RPMI7951 (cell line): ENCODE measurements at regions not wholly inside any gene's neighbourhood (a gene's known extent, or its start where the extent isn't known, plus 50 kb on each side); places are given as distances from the start of the nearest gene placed in this dataset.
"Not testable (repeated sequence)": the region's sequence is repeated elsewhere in the genome, so short reads cannot be mapped to it uniquely, and the experiment has no call there.

Experiments
- DNase-seq: peaks from one replicate; pipeline ENCODE4 v3.0.0-alpha.2; 2012; ENCODE audit warnings: low read depth

DNA sequence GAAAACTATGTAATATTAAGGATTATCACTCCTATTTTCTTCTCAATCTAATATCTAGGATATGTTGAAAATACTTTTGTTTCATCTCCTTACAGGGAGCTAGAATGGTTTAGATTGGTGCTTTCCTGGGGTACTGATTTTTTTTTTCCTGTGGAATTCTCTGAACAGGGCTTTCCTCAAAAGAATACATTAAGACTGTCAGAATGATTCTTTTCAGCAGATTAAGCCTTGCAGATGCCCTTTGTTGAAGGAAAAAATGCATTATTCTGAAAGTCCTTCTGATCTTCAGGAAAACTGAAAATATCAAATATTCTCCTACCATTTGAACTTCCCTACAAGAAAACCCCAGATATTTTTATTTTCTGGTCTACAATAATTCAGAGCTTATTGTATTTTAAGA is 178.9 kb downstream of the SOX4 start:
- no peak for DNase-seq

DNA sequence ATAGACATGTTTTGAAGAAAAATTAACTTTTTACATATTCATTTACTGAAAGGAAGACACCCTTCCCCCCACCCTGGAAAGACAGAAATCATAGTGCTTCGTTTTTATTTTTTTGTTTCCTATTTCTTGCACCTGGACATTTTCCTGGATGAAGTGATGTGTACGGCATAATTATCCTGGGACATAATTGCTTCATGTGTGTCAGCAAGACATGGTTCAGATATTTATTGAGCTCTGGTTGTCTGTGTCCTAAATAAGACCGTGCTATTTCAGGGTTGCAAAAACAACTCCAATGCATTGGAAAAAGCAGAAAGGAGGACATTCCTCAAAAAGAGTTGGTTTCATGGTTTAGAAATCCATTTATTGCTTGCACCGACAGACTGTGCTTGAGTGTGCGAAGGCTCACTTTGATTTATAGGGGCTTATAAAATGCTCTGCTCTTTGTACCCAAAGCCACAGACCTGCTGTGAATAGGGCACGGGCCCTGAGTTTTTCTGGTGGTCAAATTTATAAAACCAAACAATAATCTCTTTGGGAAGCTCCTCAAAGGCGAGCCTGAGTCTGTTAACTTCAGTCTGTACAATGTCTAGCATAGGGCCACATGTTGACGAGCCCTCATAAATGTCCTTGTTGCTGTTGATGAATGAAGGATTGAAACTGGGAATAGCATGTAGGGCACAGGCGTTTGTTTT is 179.5 kb downstream of the SOX4 start:
- no peak for DNase-seq

DNA sequence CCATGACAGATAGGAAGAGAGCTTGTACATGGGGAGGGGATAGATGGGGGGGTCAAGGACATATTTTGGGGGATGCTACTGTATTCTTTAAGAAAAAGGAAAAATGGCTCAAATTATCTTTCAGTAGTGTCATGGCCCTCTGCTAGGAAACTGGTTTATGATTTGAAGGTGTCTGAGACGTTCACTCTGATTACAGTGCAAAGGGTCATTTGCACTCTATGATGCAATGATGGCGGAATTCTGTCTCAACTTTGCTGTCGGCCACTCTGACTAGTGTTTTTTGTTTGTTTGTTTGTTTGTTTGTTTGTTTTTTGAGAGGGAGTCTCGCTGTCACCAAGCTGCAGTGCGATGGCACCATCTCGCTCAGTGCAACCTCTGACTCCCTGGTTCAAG is 180.0 kb downstream of the SOX4 start:
- no peak for DNase-seq

DNA sequence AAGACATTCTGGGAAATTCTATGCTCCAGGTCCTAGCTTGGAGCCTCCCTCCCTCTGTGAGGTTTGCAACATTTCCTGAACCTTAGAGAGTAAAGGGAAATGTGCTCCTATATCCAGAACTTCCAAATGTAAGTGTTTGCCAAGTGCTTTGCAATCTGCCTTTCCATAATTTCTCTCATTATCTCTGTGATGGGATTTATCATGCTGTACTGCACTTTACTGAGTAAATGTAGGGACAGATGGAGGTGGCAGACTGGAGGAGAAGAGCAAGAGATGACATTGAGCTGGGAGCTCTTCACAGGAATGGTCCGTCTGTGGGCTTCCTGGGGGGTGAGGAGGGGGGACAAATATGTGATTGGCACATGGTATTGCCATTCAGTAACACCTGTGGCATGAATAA is 184.3 kb downstream of the SOX4 start:
- no peak for DNase-seq

DNA sequence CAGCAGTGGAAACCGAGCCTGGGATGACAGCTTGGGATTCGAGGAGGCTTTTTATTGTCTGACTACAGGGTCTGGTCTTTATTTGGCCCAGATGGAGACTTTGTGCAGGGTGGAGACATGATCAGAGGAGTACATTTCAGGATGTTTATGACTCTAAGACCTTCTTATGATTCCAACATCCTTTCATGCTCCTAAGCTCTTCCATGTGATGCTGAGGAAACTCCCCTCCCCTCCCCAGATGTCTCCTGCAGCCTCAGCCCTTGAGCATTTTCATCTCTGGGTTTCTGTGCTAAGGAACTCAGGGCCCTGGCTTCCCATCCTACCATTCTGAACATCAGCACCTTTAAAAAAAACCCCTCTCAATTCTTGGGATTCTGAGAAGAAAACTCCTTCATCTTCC is 186.6 kb downstream of the SOX4 start:
- DNase-seq: no peak

DNA sequence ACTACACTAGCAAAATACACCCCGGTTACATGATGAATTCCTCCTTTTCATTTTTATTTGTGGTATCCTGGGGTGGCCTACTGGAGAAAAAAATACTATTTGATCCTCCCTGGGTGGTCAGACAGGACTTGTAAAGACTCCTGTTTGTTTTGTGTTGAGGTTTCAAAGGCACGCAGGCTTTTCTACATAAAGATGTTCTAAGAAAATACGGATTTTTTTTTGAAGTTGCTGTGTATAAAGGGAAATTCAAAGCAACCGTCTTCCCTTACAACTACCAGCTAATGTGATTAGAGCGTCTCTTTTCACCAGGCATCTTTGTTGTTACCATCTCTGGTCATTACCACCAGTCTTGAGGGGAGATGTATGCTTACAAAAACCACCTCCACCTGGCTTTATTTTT is 187.1 kb downstream of the SOX4 start:
- no peak for DNase-seq

DNA sequence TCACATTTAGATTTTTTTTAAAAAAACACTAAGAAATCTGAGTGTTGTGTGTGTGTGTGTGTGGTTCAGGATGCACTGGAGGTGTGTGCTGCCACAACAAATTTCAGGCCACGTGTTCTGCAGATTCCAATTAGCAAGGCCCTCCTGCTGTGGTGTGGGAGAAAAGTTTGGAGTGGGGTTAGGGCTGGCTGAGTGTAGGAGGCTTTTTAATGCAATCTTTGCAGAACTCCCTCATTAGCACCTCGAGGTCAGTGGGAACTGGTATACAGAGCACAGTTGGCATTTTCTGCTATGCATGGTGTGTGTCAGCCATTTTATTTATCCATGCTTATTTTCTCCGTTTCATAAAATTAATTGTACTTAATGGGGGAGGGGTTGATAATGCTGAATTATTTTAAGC is 187.6 kb downstream of the SOX4 start:
- no peak for DNase-seq

DNA sequence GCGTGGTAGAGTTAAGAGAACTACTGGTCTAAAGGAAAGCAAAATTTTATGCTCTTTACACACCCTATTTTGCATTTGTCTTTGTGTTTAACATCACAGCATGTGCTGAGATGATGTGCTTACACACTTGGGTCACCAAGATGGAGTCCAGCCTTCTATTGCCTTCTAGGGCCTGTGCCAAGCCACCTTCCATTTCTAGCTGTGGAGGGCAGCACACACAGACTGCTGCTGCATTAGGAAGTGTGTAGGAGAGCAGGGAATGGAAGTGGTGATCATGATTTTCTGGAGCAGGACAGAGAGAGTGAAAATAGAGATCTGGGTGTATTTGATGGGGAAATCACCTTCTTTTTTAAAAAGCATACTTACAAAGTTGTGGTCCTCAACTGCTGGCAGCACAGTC is 191.6 kb downstream of the SOX4 start:
- no peak for DNase-seq

DNA sequence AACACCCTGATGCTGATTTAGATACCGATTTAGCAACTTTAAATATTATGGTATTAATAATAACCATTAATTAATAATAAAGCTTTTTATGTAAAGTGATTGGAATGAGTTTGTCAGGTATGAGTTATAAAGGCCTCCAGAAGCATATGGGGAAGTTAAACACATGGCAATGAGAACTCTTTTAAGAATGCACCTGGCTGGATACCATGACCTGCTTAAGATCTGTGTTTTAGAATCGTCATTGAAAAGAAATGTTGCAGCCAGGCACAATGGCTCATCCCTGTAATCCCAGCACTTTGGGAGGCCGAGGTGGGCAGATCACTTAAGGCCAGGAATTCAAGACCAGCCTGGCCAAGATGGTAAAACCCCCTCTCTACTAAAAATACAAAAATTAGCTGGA is 197.5 kb downstream of the SOX4 start:
- DNase-seq: no peak

DNA sequence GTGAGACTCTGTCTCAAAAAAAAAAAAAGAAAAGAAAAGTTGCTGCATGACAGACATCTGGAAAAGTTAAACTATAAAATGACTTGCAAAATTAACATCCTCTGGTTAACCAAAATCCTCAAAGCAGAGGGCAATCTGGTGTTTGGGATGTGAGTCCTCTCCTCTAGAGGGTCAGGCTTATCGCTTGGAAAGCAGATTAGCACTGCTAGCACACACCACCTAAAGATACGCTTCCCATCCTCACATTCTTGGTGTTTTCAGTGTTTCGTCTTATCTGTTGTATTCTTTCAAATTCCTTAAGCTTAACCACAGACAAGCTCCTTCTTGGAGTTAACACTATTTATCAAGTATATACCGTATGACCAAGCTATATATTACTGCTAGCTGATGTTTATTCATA is 198.0 kb downstream of the SOX4 start:
- DNase-seq: no peak

DNA sequence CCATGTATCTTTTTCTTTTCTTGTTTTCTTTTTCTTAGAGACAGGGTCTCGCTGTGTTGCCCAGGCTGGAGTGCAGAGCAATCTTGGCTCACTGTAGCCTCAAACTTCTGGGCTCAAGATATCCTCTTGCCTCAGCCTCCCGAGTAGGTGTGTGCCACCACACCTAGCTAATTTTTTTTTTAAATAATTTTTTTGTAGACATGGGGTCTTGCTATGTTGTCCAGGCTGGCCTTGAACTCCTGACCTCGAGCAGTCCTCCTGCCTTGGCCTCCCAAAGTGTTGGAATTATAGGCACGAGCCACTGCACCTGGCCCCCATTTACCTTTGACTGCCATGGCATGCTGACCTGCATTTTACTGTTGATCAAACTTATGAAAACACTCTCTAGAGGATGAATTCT is 198.6 kb downstream of the SOX4 start:
- no peak for DNase-seq

DNA sequence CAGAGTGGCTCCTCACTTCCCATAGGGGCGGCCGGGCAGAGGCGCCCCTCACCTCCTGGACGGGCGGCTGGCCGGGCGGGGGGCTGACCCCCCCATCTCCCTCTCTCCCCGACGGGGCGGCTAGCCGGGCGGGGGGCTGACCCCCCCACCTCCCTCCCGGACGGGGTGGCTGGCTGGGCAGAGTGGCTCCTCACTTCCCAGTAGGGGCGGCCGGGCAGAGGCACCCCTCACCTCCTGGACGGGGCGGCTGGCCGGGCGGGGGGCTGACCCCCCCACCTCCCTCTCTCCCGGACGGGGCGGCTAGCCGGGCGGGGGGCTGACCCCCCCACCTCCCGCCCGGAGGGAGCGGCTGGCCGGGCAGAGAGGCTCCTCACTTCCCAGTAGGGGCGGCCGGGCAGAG is 203.4 kb downstream of the SOX4 start:
- DNase-seq: not testable (repeated sequence)

DNA sequence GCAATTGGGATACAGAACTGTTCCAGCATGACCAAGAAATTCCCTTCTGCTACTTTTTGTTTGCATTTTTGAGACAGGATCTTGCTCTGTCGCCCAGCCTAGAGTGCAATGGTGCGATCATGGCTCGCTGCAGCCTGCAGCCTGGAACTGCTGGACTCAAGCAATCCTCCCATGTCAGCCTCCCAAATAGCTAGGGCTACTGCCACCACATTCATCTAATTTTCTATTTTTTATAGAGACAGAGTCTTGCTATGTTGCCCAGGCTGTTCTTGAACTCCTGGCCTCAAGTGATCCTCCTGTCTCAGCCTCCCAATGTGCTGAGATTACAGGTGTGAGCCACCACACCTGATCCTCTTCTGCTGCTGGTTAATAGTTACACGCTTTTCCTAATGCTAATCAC is 204.9 kb downstream of the SOX4 start:
- no peak for DNase-seq

DNA sequence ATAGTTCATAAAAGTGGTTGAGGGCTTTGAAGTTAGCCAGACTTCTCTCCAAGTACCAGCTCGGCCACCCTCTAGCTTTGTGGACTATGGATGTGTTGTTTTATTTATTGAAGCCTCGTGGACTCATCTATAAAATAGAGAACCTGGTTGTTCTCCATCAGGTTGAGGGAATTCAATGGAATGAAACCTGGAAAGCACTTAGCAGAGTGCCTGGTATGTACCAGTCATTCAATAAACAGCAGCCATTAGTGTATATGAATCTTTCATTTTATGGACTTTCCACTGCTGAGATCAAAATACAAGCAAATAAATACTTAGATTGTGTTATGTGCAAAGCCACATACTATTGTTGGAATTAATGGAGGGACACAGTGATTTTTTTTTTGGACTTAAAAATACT is 206.8 kb downstream of the SOX4 start:
- no peak for DNase-seq

DNA sequence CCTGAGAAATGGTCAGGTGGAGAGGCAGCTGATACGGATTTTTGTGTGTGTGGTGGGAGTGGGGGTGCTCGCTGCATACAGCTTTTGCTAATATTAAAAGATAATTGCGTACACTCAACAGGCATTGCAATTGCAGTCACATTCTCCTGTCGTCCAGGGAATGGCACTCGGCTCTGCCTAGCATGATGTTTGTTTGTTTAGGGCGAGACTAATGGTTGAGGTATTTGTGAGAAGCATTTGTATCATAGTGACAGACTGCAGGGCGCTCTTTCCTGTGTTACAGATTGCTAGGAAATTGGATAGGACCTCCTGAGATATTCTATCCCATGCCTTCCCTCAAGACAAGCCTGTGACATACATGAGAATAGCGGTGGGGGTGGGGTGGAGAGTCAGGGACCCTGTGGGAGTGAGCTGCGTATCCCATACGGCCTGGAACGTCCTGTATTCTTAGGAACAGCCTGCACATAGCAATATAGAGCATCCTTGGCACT is 207.4 kb downstream of the SOX4 start:
- DNase-seq: no peak

DNA sequence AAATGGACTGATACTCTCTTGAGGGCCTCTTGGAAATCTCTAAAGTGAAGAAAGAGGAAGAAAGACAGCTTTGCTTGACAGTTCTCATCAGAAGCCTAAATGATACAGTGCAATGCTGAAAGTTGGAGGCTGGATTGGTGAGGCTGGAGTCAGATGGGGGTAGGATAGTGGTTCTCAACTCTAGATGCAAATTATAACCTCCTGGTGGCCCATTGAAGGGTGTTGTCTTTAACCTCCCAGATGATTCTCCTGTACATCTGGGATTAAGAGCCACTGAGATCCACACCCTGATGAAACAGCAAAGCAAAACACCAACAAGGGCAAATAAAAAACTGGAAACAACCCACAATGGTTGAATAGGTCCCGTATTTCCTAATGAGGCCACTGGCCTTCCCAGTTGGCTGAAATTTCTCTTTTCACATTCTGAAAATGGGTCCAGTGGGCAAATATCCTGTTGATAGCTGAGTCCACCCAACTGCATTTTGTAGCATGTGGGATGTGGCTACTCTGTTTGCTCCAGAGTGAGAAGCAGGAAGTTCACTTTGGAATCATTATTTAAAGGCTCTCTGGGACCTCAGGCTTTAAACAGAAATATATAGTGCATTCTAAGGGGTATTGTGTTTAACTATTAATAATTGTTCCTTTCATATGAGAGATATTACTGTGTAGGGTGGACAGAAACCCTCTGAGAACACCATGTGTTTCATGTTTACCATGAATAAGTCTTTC is 208.1 kb downstream of the SOX4 start:
- no peak for DNase-seq

DNA sequence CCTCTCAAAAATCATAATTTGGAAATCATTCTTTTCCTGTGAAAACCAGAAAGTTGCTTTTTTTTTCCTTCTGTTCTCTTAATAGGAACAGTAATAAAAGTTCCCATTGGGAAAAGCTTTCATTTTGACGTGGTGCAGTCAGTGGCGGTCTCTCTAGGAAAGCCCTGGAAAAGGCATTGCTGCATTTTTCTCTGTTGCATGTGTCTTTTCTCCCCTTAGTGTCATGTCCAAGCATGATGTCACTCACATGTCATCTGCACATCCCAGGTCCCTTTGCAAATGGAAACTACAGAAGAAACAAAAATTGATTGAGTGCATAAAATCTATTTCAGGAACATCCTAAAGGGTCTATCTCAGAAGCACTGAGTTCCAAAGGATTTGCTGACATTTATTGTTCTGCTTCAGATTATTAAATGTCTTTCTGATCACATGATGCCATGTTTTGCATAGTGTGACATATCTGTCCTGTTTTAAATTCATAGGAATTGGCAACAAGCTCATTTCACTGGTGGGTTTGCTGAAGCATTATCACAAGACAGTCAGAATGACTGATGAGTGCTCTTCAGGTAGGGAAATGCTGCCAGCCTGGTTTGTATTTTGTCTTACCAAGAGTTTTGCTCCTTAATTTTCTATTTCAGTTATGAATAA is 208.7 kb downstream of the SOX4 start:
- DNase-seq: no peak

DNA sequence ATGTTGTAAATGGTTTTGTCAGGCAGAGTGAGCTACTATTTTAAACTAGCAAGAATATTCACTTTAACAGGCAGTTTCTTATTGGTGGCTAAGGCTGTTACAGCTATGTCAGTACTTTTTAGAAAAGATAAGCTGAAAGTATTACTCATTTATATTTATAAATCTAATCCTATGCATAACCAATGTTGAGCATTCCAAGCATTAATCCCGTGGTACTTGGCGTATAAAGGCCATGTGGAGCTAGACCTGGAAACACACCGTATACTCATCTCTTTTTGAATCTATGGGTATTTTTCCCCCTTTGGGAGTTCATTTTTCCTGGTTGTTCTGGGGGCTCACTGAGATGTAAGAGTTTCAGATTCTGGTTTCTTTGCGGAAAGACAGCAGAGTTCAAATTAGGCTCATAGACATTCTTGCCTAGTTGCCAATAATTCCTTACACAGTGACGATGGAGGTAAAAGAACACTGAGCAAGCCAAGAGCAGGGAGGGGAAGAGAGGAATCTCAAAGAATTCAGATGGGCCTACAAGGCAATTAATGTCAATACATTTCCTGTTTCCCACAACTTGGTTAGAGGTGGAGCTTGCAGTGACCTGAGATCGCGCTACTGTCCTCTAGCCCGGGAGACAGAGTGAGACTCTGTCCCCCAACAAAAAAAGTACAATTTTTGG is 211.5 kb downstream of the SOX4 start:
- no peak for DNase-seq

DNA sequence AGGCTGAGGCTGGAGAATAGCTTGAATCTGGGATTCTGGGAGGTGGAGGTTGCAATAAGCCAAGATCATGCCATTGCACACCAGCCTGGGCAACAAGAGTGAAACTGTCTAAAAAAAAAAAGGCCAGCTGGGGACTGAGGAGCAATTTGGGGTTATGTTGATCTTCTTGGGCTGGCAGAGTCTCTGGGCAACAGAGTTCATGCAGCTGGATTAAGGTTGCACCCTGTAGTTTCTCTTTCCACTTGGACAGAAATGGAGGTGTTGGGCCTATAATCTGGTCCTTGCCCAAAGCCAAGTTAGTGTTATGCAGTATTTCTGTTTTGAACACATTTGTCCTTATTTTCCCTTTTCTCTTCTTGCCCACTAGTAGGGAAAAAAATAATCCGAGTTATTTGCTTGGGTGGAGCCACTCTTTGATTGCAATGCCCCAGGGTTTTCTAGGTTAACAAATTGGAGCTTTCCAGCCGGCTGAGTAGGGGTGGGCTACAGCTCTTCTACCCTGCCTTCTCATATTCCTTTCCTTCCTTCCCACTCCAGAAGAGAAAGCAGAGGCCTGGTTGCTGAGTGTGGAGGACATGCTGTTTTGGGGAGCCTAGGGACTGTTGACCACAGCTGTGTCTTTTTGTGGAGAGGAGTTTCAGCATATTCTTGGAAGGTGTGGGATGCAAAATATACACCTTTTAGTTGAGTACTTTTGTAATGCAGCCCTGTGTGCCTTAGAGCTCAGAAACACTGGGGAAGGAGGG is 213.9 kb downstream of the SOX4 start:
- no peak for DNase-seq

DNA sequence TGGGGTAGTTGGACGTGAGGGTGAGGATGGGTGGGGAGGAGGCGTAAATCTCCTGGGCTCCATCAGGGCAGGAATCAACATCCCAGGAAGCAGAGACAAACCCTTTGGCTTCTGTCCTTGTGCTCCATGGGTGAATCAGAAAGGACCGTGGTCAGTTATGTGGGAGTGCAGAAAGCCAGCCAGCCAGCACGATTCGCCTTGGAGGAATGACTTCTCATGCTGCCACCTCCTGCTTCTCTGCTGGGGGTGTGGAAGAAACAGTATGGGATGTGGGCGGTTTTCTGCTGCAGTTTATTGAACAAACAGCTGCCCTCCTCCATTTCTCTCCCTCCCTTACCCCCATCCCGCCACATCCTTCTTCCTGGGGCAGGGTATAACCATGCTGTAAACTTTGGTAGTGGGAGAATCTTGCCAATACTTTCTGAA is 214.5 kb downstream of the SOX4 start:
- DNase-seq: peak; percentile 82

DNA sequence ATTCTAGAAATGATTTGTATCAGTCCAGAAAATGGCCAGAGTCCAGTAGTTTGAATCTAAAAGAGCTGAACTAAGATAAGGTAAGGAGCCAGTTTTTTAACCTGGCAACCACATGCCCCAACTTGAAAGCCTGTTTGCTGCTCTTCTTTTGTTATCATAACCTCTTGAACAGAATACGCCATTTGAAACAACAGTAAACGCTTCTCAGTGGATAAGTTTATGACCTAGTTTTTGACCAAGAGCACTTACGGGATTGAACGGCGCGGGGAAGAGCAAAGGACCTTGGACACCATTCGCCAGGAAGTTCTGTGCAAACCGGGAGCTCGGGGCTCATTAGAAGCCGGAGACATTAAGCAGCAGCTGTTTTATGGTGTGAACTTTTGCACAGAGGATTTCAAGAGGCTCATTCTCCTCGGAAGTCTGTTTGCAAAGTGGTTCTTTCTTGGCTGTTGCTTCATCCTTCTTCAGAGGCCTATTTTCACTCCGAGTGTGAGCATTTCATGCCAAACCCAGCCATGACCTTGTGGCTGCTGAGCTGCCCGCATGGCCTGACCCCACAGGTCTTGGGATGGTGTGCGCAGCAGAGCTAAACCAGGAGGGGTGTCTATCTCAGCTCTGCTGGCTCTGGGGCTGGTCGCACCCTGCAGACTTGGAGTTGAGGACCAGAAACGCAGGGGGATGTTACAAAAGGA is 215.1 kb downstream of the SOX4 start:
- peak; percentile 21 for DNase-seq
